Neural progenitor cell (in vitro differentiated cells): ENCODE measurements at regions not wholly inside any gene's neighbourhood (a gene's known extent, or its start where the extent isn't known, plus 50 kb on each side); places are given as distances from the start of the nearest gene placed in this dataset.

Experiments used
- DNase-seq: peaks from one replicate; pipeline ENCODE4 v3.0.0-alpha.2; 2016; ENCODE audit warnings: low spot score
- H2AFZ ChIP-seq: fragments of 200-600 bp; sonication (generic); replicated peaks from 2 replicates; pipeline ENCODE4 v1.6.1; 2016; ENCODE audit warnings: antibody characterized with exemption
- H3F3A ChIP-seq: fragments of 200-600 bp; sonication (generic); 2 replicates; pipeline ENCODE4 v1.6.1; 2016; ENCODE audit warnings: antibody characterized with exemption, low read depth
- H3K27ac ChIP-seq: fragments of 200-600 bp; sonication (generic); 2 replicates; pipeline ENCODE4 v1.5.1; 2016; ENCODE audit warnings: mild to moderate bottlenecking
- H3K27me3 ChIP-seq: fragments of 200-600 bp; sonication (generic); 2 replicates; pipeline ENCODE4 v1.6.1; 2016; ENCODE audit warnings: mild to moderate bottlenecking, moderate library complexity
- H3K36me3 ChIP-seq: fragments of 200-600 bp; sonication (generic); 2 replicates; pipeline ENCODE4 v1.5.1; 2016
- H3K4me1 ChIP-seq: fragments of 200-600 bp; sonication (generic); 2 replicates; pipeline ENCODE4 v1.6.1; 2016; ENCODE audit warnings: mixed run types
- H3K4me2 ChIP-seq: fragments of 200-600 bp; sonication (generic); 2 replicates; pipeline ENCODE4 v1.6.1; 2016
- H3K4me3 ChIP-seq: fragments of 200-600 bp; sonication (generic); 2 replicates; pipeline ENCODE4 v1.5.1; 2016
- H3K79me2 ChIP-seq: fragments of 200-600 bp; sonication (generic); 2 replicates; pipeline ENCODE4 v1.6.1; 2016; ENCODE audit warnings: low read depth
- H3K9ac ChIP-seq: fragments of 200-600 bp; sonication (generic); 2 replicates; pipeline ENCODE4 v1.6.1; 2016
- H3K9me3 ChIP-seq: fragments of 200-600 bp; sonication (generic); 2 replicates; pipeline ENCODE4 v1.5.1; 2016; ENCODE audit warnings: low read depth
- H4K20me1 ChIP-seq: fragments of 200-600 bp; sonication (generic); 2 replicates; pipeline ENCODE4 v1.6.1; 2016; ENCODE audit warnings: low read depth
- H3K27ac Mint-ChIP-seq: 3 replicates; pipeline ENCODE4 v1.8.0; 2021; ENCODE audit warnings: mixed read lengths
- H3K27me3 Mint-ChIP-seq: 2 replicates; pipeline ENCODE4 v1.8.0; 2022; ENCODE audit warnings: low read depth, mild to moderate bottlenecking, inconsistent platforms, moderate library complexity, mixed read lengths; ENCODE audit not compliant: insufficient read depth
- H3K36me3 Mint-ChIP-seq: 3 replicates; pipeline ENCODE4 v1.8.0; 2021; ENCODE audit warnings: mixed read lengths
- H3K4me1 Mint-ChIP-seq: 3 replicates; pipeline ENCODE4 v1.8.0; 2021; ENCODE audit warnings: mixed read lengths
- H3K4me3 Mint-ChIP-seq: 3 replicates; pipeline ENCODE4 v1.8.0; 2021; ENCODE audit warnings: mild to moderate bottlenecking, moderate library complexity, mixed read lengths
- H3K9me3 Mint-ChIP-seq: 3 replicates; pipeline ENCODE4 v1.8.0; 2020; ENCODE audit warnings: mixed read lengths
- CTCF ChIP-seq: fragments of 200-600 bp; sonication (generic); IDR thresholded peaks from 2 replicates; pipeline ENCODE4 v1.5.1; 2017; ENCODE audit warnings: antibody characterized with exemption, mild to moderate bottlenecking
- EZH2 ChIP-seq: fragments of 200-600 bp; sonication (generic); IDR thresholded peaks from 2 replicates; pipeline ENCODE4 v1.6.1; 2017; ENCODE audit warnings: antibody characterized with exemption, mild to moderate bottlenecking, moderate library complexity
- EZH2phosphoT487 ChIP-seq: fragments of 200-600 bp; sonication (generic); IDR thresholded peaks from 2 replicates; pipeline ENCODE4 v1.6.1; 2017; ENCODE audit warnings: antibody characterized with exemption

GRCh38 chr4:143085659-143086058 is 99.1 kb upstream of the USP38 start:
- DNase-seq = no peak
- Histone ChIP-seq H3K4me1 (peaks cover 8% of the 10 kb centered on the region), H3K36me3 (no peaks in the 10 kb centered on the region), H3K79me2 (no peaks in the 10 kb centered on the region), H3K4me2 (no peak overlapping the region), H3F3A (no peaks in the 10 kb centered on the region), H3K4me3 (no peak overlapping the region), H3K9ac (no peak overlapping the region), H3K9me3 (no peaks in the 10 kb centered on the region), H3K27me3 (no peaks in the 10 kb centered on the region), H3K27ac (no peak overlapping the region), H4K20me1 (no peaks in the 10 kb centered on the region), H2AFZ (no peak overlapping the region)
- Mint-ChIP-seq H3K36me3 (no peaks in the 10 kb centered on the region), H3K4me3 (no peak overlapping the region), H3K4me1 (no peaks in the 10 kb centered on the region), H3K27me3 (peaks cover 3% of the 10 kb centered on the region), H3K27ac (no peak overlapping the region), H3K9me3 (peaks cover 4% of the 10 kb centered on the region)
- TF ChIP-seq EZH2 (no peak), CTCF (no peak), EZH2phosphoT487 (no peak)

- H3K4me1 Mint-ChIP-seq = no peaks in the 10 kb centered on the region
- no peak for TF ChIP-seq EZH2phosphoT487
- no peak for TF ChIP-seq EZH2
- no peak for TF ChIP-seq CTCF
- H3K36me3 ChIP-seq = no peaks in the 10 kb centered on the region
- no peak overlapping the region for H2AFZ ChIP-seq
- H4K20me1 ChIP-seq = no peaks in the 10 kb centered on the region
- no peaks in the 10 kb centered on the region for H3K27me3 ChIP-seq
- no peak overlapping the region for H3K27ac ChIP-seq
- no peaks in the 10 kb centered on the region for H3K36me3 Mint-ChIP-seq
- peaks cover 8% of the 10 kb centered on the region for H3K4me1 ChIP-seq
- no peaks in the 10 kb centered on the region for H3K79me2 ChIP-seq
- peak; percentile 3 for DNase-seq
- H3K9me3 Mint-ChIP-seq = peaks cover 6% of the 10 kb centered on the region
- H3K4me2 ChIP-seq = no peak overlapping the region
- no peaks in the 10 kb centered on the region for H3K9me3 ChIP-seq
- H3K9ac ChIP-seq = no peak overlapping the region
- H3F3A ChIP-seq = no peaks in the 10 kb centered on the region
- no peak overlapping the region for H3K4me3 ChIP-seq
- no peak overlapping the region for H3K27ac Mint-ChIP-seq
- H3K27me3 Mint-ChIP-seq = peaks cover 3% of the 10 kb centered on the region
- no peak overlapping the region for H3K4me3 Mint-ChIP-seq
Observed at GRCh38 chr4:143089291-143089690, 95.4 kb upstream of the USP38 start.

- peaks cover 8% of the 10 kb centered on the region for H3K4me1 ChIP-seq
- H3K4me3 Mint-ChIP-seq = no peak overlapping the region
- H3K27ac ChIP-seq = no peak overlapping the region
- H3K36me3 ChIP-seq = no peaks in the 10 kb centered on the region
- peaks cover 3% of the 10 kb centered on the region for H3K27me3 Mint-ChIP-seq
- H3K79me2 ChIP-seq = no peaks in the 10 kb centered on the region
- no peak overlapping the region for H3K4me2 ChIP-seq
- no peak overlapping the region for H3K4me3 ChIP-seq
- no peak overlapping the region for H3K27ac Mint-ChIP-seq
- no peak overlapping the region for H2AFZ ChIP-seq
- H4K20me1 ChIP-seq = no peaks in the 10 kb centered on the region
- H3K27me3 ChIP-seq = no peaks in the 10 kb centered on the region
- no peaks in the 10 kb centered on the region for H3F3A ChIP-seq
- no peak for DNase-seq
- H3K9me3 ChIP-seq = no peaks in the 10 kb centered on the region
- H3K4me1 Mint-ChIP-seq = no peaks in the 10 kb centered on the region
- peaks cover 6% of the 10 kb centered on the region for H3K9me3 Mint-ChIP-seq
- H3K36me3 Mint-ChIP-seq = no peaks in the 10 kb centered on the region
- H3K9ac ChIP-seq = no peak overlapping the region
- no peak for TF ChIP-seq EZH2phosphoT487
- no peak for TF ChIP-seq CTCF
Observed at GRCh38 chr4:143089847-143090246, 94.9 kb upstream of the USP38 start.

GRCh38 chr4:143091862-143092261 is 92.9 kb upstream of the USP38 start:
- no peaks in the 10 kb centered on the region for H3K79me2 ChIP-seq
- Mint-ChIP-seq H3K4me1 (no peaks in the 10 kb centered on the region), H3K36me3 (no peaks in the 10 kb centered on the region), H3K27me3 (peaks cover 3% of the 10 kb centered on the region), H3K9me3 (peaks cover 6% of the 10 kb centered on the region), H3K4me3 (no peak overlapping the region), H3K27ac (no peak overlapping the region)
- H3K9me3 ChIP-seq = no peaks in the 10 kb centered on the region
- no peak overlapping the region for H3K4me3 ChIP-seq
- H3K27ac ChIP-seq = no peak overlapping the region
- no peaks in the 10 kb centered on the region for H3K27me3 ChIP-seq
- peaks cover 8% of the 10 kb centered on the region for H3K4me1 ChIP-seq
- H3F3A ChIP-seq = no peaks in the 10 kb centered on the region
- no peaks in the 10 kb centered on the region for H3K36me3 ChIP-seq
- no peak for TF ChIP-seq EZH2
- no peak for TF ChIP-seq EZH2phosphoT487
- TF ChIP-seq CTCF = no peak
- no peak for DNase-seq
- H2AFZ ChIP-seq = no peak overlapping the region
- H3K4me2 ChIP-seq = no peak overlapping the region
- H3K9ac ChIP-seq = no peak overlapping the region
- no peaks in the 10 kb centered on the region for H4K20me1 ChIP-seq
